ENCODE measurements at regions not wholly inside any gene's neighbourhood (a gene's known extent, or its start where the extent isn't known, plus 50 kb on each side); places are given as distances from the start of the nearest gene placed in this dataset.

DNA sequence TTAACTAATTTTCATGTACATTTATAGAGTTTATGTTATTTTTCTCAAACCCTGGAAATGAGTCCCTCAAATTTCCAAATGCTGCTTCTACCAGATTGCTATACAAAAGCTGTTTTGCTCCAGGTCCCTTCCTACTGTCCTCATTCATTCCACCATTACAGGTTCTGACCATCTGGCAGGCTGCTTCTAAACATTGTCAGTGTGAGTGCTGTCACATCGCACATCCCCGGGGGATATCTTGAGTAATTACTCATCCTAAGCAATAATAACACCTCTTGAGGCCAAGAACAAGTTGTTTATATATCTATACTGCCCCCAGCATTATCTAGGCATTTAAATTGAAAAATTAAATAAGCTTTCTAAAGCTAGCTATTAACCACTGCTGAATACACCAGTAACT, 1675.3 kb upstream of the CDH6 start:
- 46% methylated on average over 2 of the region's 2 CpGs for WGBS
- Histone ChIP-seq H3K4me2 (ENCODE audit: low read length, poor library complexity, severe bottlenecking) (no peak overlapping the region), H3K18ac (ENCODE audit: low read depth in 1 of 2, low read length in 2 of 2) (no peak overlapping the region), H3K9me3 (ENCODE audit: control insufficient read depth, low read length) (peaks cover 32% of the 10 kb centered on the region), H2BK120ac (ENCODE audit: low read depth, low read length) (no peak overlapping the region), H3K36me3 (ENCODE audit: control insufficient read depth in 1 of 2, insufficient read depth in 2 of 2, low read depth in 1 of 2, low read length in 2 of 2) (no peaks in the 10 kb centered on the region), H3K4ac (ENCODE audit: low read depth in 1 of 2, low read length in 2 of 2) (no peak overlapping the region), H4K8ac (ENCODE audit: low read length) (no peak overlapping the region), H3K14ac (ENCODE audit: low read length in 2 of 2) (no peak overlapping the region), H2AFZ (ENCODE audit: low read depth, low read length) (no peak overlapping the region), H3K4me1 (ENCODE audit: control insufficient read depth, insufficient read depth, low read depth, low read length) (no peaks in the 10 kb centered on the region), H3K27ac (ENCODE audit: low read length, poor library complexity, severe bottlenecking) (no peak overlapping the region), H2BK5ac (ENCODE audit: low read depth, low read length, poor library complexity, severe bottlenecking) (no peak overlapping the region), H3K79me1 (replicated peaks; ENCODE audit: low read length, poor library complexity, severe bottlenecking) (no peaks in the 10 kb centered on the region), H3K9ac (ENCODE audit: low read length) (no peak overlapping the region), H3K23ac (ENCODE audit: low read length in 2 of 2) (no peak overlapping the region), H3K27me3 (ENCODE audit: control insufficient read depth in 1 of 2, insufficient read depth in 1 of 2, low read length in 2 of 2) (no peaks in the 10 kb centered on the region), H3K4me3 (ENCODE audit: insufficient read depth in 1 of 2, low read depth in 1 of 2, low read length in 2 of 2) (no peak overlapping the region), H2BK15ac (ENCODE audit: low read depth, poor library complexity, severe bottlenecking) (no peak overlapping the region), H2AK5ac (ENCODE audit: low read length, severe bottlenecking) (no peak overlapping the region), H4K91ac (ENCODE audit: low read length) (no peak overlapping the region), H2BK12ac (ENCODE audit: low read length in 2 of 2) (no peak overlapping the region)
- no peak for DNase-seq

DNA sequence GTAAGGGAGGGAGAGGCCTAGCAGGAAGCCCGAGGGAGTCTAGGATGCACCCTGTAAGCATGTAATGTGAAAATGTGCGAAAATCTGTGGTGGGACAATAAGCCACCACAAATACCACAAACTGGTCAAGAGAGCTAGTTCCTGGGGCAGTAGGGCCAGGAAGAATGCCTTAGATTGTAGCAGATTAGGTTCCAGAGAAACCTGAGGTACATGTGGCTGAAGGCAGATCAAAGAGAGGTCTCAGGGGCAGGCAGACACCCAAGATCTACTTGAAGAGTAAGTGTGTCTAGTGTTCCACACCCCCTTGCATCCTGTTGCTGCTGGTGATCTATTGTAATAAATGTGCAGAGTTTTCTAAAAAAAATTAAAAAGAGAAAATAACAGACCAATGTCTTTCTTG, 1677.3 kb upstream of the CDH6 start:
- Histone ChIP-seq H2BK15ac (ENCODE audit: low read depth, poor library complexity, severe bottlenecking) (no peak overlapping the region), H3K27ac (ENCODE audit: low read length, poor library complexity, severe bottlenecking) (no peak overlapping the region)
- 43% methylated on average over 1 of the region's 2 CpGs for WGBS

GRCh38 chr5:29508131-29508530, 1685.4 kb upstream of the CDH6 start:
- no peak overlapping the region for H3K23ac ChIP-seq (ENCODE audit: low read length in 2 of 2)
- no peak overlapping the region for H3K27ac ChIP-seq (ENCODE audit: low read length, poor library complexity, severe bottlenecking)
- no peak overlapping the region for H3K4me3 ChIP-seq (ENCODE audit: insufficient read depth in 1 of 2, low read depth in 1 of 2, low read length in 2 of 2)
- H3K4ac ChIP-seq (ENCODE audit: low read depth in 1 of 2, low read length in 2 of 2) = no peak overlapping the region
- peaks cover 22% of the 10 kb centered on the region for H3K9me3 ChIP-seq (ENCODE audit: control insufficient read depth, low read length)
- no peak overlapping the region for H2BK120ac ChIP-seq (ENCODE audit: low read depth, low read length)
- no peak overlapping the region for H3K18ac ChIP-seq (ENCODE audit: low read depth in 1 of 2, low read length in 2 of 2)
- no peak overlapping the region for H3K9ac ChIP-seq (ENCODE audit: low read length)
- no peaks in the 10 kb centered on the region for H3K27me3 ChIP-seq (ENCODE audit: control insufficient read depth in 1 of 2, insufficient read depth in 1 of 2, low read length in 2 of 2)
- no peak overlapping the region for H2BK12ac ChIP-seq (ENCODE audit: low read length in 2 of 2)
- H3K4me2 ChIP-seq (ENCODE audit: low read length, poor library complexity, severe bottlenecking) = no peak overlapping the region
- H2BK15ac ChIP-seq (ENCODE audit: low read depth, poor library complexity, severe bottlenecking) = no peak overlapping the region
- no peak overlapping the region for H3K14ac ChIP-seq (ENCODE audit: low read length in 2 of 2)
- H3K4me1 ChIP-seq (ENCODE audit: control insufficient read depth, insufficient read depth, low read depth, low read length) = no peaks in the 10 kb centered on the region
- H4K91ac ChIP-seq (ENCODE audit: low read length) = no peak overlapping the region
- no peak for DNase-seq
- no peak overlapping the region for H2AK5ac ChIP-seq (ENCODE audit: low read length, severe bottlenecking)
- H3K36me3 ChIP-seq (ENCODE audit: control insufficient read depth in 1 of 2, insufficient read depth in 2 of 2, low read depth in 1 of 2, low read length in 2 of 2) = no peaks in the 10 kb centered on the region
- WGBS = no CpG with 5 or more reads among the region's 2 CpGs
- H2BK5ac ChIP-seq (ENCODE audit: low read depth, low read length, poor library complexity, severe bottlenecking) = no peak overlapping the region
- H3K79me1 ChIP-seq (replicated peaks; ENCODE audit: low read length, poor library complexity, severe bottlenecking) = no peaks in the 10 kb centered on the region
- H4K8ac ChIP-seq (ENCODE audit: low read length) = no peak overlapping the region
- H2AFZ ChIP-seq (ENCODE audit: low read depth, low read length) = no peak overlapping the region

More for the DNA sequence above, 1677.3 kb upstream of the CDH6 start:
- Histone ChIP-seq H2AFZ (ENCODE audit: low read depth, low read length) (no peak overlapping the region), H3K4me2 (ENCODE audit: low read length, poor library complexity, severe bottlenecking) (no peak overlapping the region), H3K9me3 (ENCODE audit: control insufficient read depth, low read length) (peaks cover 29% of the 10 kb centered on the region), H3K4ac (ENCODE audit: low read depth in 1 of 2, low read length in 2 of 2) (no peak overlapping the region), H3K18ac (ENCODE audit: low read depth in 1 of 2, low read length in 2 of 2) (no peak overlapping the region), H3K36me3 (ENCODE audit: control insufficient read depth in 1 of 2, insufficient read depth in 2 of 2, low read depth in 1 of 2, low read length in 2 of 2) (no peaks in the 10 kb centered on the region), H4K8ac (ENCODE audit: low read length) (no peak overlapping the region), H3K9ac (ENCODE audit: low read length) (no peak overlapping the region), H3K4me3 (ENCODE audit: insufficient read depth in 1 of 2, low read depth in 1 of 2, low read length in 2 of 2) (no peak overlapping the region), H2BK5ac (ENCODE audit: low read depth, low read length, poor library complexity, severe bottlenecking) (no peak overlapping the region), H2AK5ac (ENCODE audit: low read length, severe bottlenecking) (no peak overlapping the region), H3K4me1 (ENCODE audit: control insufficient read depth, insufficient read depth, low read depth, low read length) (no peaks in the 10 kb centered on the region), H3K27me3 (ENCODE audit: control insufficient read depth in 1 of 2, insufficient read depth in 1 of 2, low read length in 2 of 2) (no peaks in the 10 kb centered on the region), H4K91ac (ENCODE audit: low read length) (no peak overlapping the region), H3K23ac (ENCODE audit: low read length in 2 of 2) (no peak overlapping the region), H3K14ac (ENCODE audit: low read length in 2 of 2) (no peak overlapping the region), H2BK120ac (ENCODE audit: low read depth, low read length) (no peak overlapping the region), H3K79me1 (replicated peaks; ENCODE audit: low read length, poor library complexity, severe bottlenecking) (no peaks in the 10 kb centered on the region), H2BK12ac (ENCODE audit: low read length in 2 of 2) (no peak overlapping the region)
- no peak for DNase-seq

DNA sequence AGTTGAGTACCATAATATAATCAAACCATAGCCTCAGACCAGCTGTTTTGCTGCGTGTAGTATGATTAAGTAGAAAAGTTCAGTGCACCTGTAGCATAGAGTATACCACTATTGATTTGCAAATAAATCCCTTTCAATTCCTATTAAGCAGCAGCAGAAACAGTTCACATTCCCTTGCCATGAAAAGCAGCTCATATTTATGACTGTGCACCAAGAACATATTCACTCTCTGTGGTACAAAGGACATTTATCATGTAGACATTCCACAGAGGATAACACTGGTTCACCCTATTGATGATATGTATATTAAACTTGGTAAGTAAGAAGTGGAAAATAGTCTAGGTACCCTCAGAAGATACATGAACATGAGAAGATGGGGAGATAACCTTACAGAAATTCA, 1689.1 kb upstream of the CDH6 start:
- DNase-seq = no peak
- H2BK12ac ChIP-seq (ENCODE audit: low read length in 2 of 2) = no peak overlapping the region
- WGBS = no CpG with 5 or more reads among the region's 1 CpG
- no peak overlapping the region for H2AK5ac ChIP-seq (ENCODE audit: low read length, severe bottlenecking)
- no peak overlapping the region for H2AFZ ChIP-seq (ENCODE audit: low read depth, low read length)
- no peak overlapping the region for H3K4ac ChIP-seq (ENCODE audit: low read depth in 1 of 2, low read length in 2 of 2)
- no peak overlapping the region for H2BK15ac ChIP-seq (ENCODE audit: low read depth, poor library complexity, severe bottlenecking)
- no peak overlapping the region for H3K9ac ChIP-seq (ENCODE audit: low read length)
- H3K27me3 ChIP-seq (ENCODE audit: control insufficient read depth in 1 of 2, insufficient read depth in 1 of 2, low read length in 2 of 2) = no peaks in the 10 kb centered on the region
- no peak overlapping the region for H3K4me3 ChIP-seq (ENCODE audit: insufficient read depth in 1 of 2, low read depth in 1 of 2, low read length in 2 of 2)
- H3K18ac ChIP-seq (ENCODE audit: low read depth in 1 of 2, low read length in 2 of 2) = no peak overlapping the region
- H2BK120ac ChIP-seq (ENCODE audit: low read depth, low read length) = no peak overlapping the region
- H3K23ac ChIP-seq (ENCODE audit: low read length in 2 of 2) = no peak overlapping the region
- no peak overlapping the region for H2BK5ac ChIP-seq (ENCODE audit: low read depth, low read length, poor library complexity, severe bottlenecking)
- H3K36me3 ChIP-seq (ENCODE audit: control insufficient read depth in 1 of 2, insufficient read depth in 2 of 2, low read depth in 1 of 2, low read length in 2 of 2) = no peaks in the 10 kb centered on the region
- peaks cover 31% of the 10 kb centered on the region for H3K9me3 ChIP-seq (ENCODE audit: control insufficient read depth, low read length)
- no peak overlapping the region for H3K4me2 ChIP-seq (ENCODE audit: low read length, poor library complexity, severe bottlenecking)
- H3K4me1 ChIP-seq (ENCODE audit: control insufficient read depth, insufficient read depth, low read depth, low read length) = no peaks in the 10 kb centered on the region
- H3K27ac ChIP-seq (ENCODE audit: low read length, poor library complexity, severe bottlenecking) = no peak overlapping the region
- H3K14ac ChIP-seq (ENCODE audit: low read length in 2 of 2) = no peak overlapping the region
- no peaks in the 10 kb centered on the region for H3K79me1 ChIP-seq (replicated peaks; ENCODE audit: low read length, poor library complexity, severe bottlenecking)
- no peak overlapping the region for H4K8ac ChIP-seq (ENCODE audit: low read length)
- H4K91ac ChIP-seq (ENCODE audit: low read length) = no peak overlapping the region
